ENCODE measurements at regions not wholly inside any gene's neighbourhood (a gene's known extent, or its start where the extent isn't known, plus 50 kb on each side); places are given as distances from the start of the nearest gene placed in this dataset.

- H3K4me1 ChIP-seq (ENCODE audit: insufficient read depth, low read length, poor library complexity, severe bottlenecking): no peaks in the 10 kb centered on the region
- no peaks in the 10 kb centered on the region for H3K79me2 ChIP-seq (ENCODE audit: insufficient read depth, low read length)
- no peak overlapping the region for H3K4me3 ChIP-seq (ENCODE audit: low read length, poor library complexity, severe bottlenecking)
- no peaks in the 10 kb centered on the region for H4K20me1 ChIP-seq (ENCODE audit: insufficient read depth, low read length, poor library complexity, severe bottlenecking)
- no peak overlapping the region for H2AFZ ChIP-seq (ENCODE audit: low read length)
- no peaks in the 10 kb centered on the region for H3K9me2 ChIP-seq (replicated peaks; ENCODE audit: low read depth, low read length)
- H3K9ac ChIP-seq (ENCODE audit: low read depth, low read length, poor library complexity, severe bottlenecking): no peak overlapping the region
- no peak for TF ChIP-seq CTCF (conservative IDR thresholded peaks at IDR 0.05; ENCODE audit: low read length)
- no peak for TF ChIP-seq EZH2phosphoT487 (IDR thresholded peaks at IDR 0.05; ENCODE audit: borderline replicate concordance)
- no peaks in the 10 kb centered on the region for H3K9me3 ChIP-seq (ENCODE audit: insufficient read depth, low read depth, low read length)
- no peaks in the 10 kb centered on the region for H3K27me3 ChIP-seq (ENCODE audit: insufficient read depth, low read length, poor library complexity, severe bottlenecking)
- no peak overlapping the region for H3K4me2 ChIP-seq (ENCODE audit: low read depth, low read length, poor library complexity, severe bottlenecking)
- no peaks in the 10 kb centered on the region for H3F3A ChIP-seq (ENCODE audit: low read depth)
- no peaks in the 10 kb centered on the region for H3K36me3 ChIP-seq (ENCODE audit: insufficient read depth, low read length)
Observed at GRCh38 chr2:6073191-6074088, 381.3 kb downstream of the SOX11 start.

GRCh38 chr2:6074089-6074643 is 382.0 kb downstream of the SOX11 start:
- H3K36me3 ChIP-seq (ENCODE audit: insufficient read depth, low read length): no peaks in the 10 kb centered on the region
- no peaks in the 10 kb centered on the region for H3K79me2 ChIP-seq (ENCODE audit: insufficient read depth, low read length)
- H3K27me3 ChIP-seq (ENCODE audit: insufficient read depth, low read length, poor library complexity, severe bottlenecking): no peaks in the 10 kb centered on the region
- no peaks in the 10 kb centered on the region for H3K9me3 ChIP-seq (ENCODE audit: insufficient read depth, low read depth, low read length)
- no peaks in the 10 kb centered on the region for H3F3A ChIP-seq (ENCODE audit: low read depth)
- no peak overlapping the region for H3K4me3 ChIP-seq (ENCODE audit: low read length, poor library complexity, severe bottlenecking)
- H2AFZ ChIP-seq (ENCODE audit: low read length): no peak overlapping the region
- no peak for TF ChIP-seq CTCF (conservative IDR thresholded peaks at IDR 0.05; ENCODE audit: low read length)
- no peak for TF ChIP-seq EZH2phosphoT487 (IDR thresholded peaks at IDR 0.05; ENCODE audit: borderline replicate concordance)
- no peaks in the 10 kb centered on the region for H3K9me2 ChIP-seq (replicated peaks; ENCODE audit: low read depth, low read length)
- H3K4me2 ChIP-seq (ENCODE audit: low read depth, low read length, poor library complexity, severe bottlenecking): no peak overlapping the region
- no peak overlapping the region for H3K9ac ChIP-seq (ENCODE audit: low read depth, low read length, poor library complexity, severe bottlenecking)
- no peaks in the 10 kb centered on the region for H3K4me1 ChIP-seq (ENCODE audit: insufficient read depth, low read length, poor library complexity, severe bottlenecking)
- H4K20me1 ChIP-seq (ENCODE audit: insufficient read depth, low read length, poor library complexity, severe bottlenecking): no peaks in the 10 kb centered on the region

- H3K27me3 ChIP-seq (ENCODE audit: insufficient read depth, low read length, poor library complexity, severe bottlenecking): no peaks in the 10 kb centered on the region
- H4K20me1 ChIP-seq (ENCODE audit: insufficient read depth, low read length, poor library complexity, severe bottlenecking): no peaks in the 10 kb centered on the region
- no peaks in the 10 kb centered on the region for H3K9me3 ChIP-seq (ENCODE audit: insufficient read depth, low read depth, low read length)
- H3K79me2 ChIP-seq (ENCODE audit: insufficient read depth, low read length): no peaks in the 10 kb centered on the region
- H3K4me2 ChIP-seq (ENCODE audit: low read depth, low read length, poor library complexity, severe bottlenecking): no peak overlapping the region
- no peak overlapping the region for H3K4me3 ChIP-seq (ENCODE audit: low read length, poor library complexity, severe bottlenecking)
- H3K36me3 ChIP-seq (ENCODE audit: insufficient read depth, low read length): no peaks in the 10 kb centered on the region
- no peaks in the 10 kb centered on the region for H3F3A ChIP-seq (ENCODE audit: low read depth)
- no peak overlapping the region for H3K9ac ChIP-seq (ENCODE audit: low read depth, low read length, poor library complexity, severe bottlenecking)
- H3K4me1 ChIP-seq (ENCODE audit: insufficient read depth, low read length, poor library complexity, severe bottlenecking): no peaks in the 10 kb centered on the region
- no peaks in the 10 kb centered on the region for H3K9me2 ChIP-seq (replicated peaks; ENCODE audit: low read depth, low read length)
- TF ChIP-seq CTCF (conservative IDR thresholded peaks at IDR 0.05; ENCODE audit: low read length): no peak
- no peak for TF ChIP-seq EZH2phosphoT487 (IDR thresholded peaks at IDR 0.05; ENCODE audit: borderline replicate concordance)
- H2AFZ ChIP-seq (ENCODE audit: low read length): no peak overlapping the region
Observed at GRCh38 chr2:6077585-6077984, 385.4 kb downstream of the SOX11 start.

All from Loucy (cell line).